GM12892 (cell line): ENCODE measurements at regions not wholly inside any gene's neighbourhood (a gene's known extent, or its start where the extent isn't known, plus 50 kb on each side); places are given as distances from the start of the nearest gene placed in this dataset.
A peak's percentile ranks its signal among the peaks of the same experiment; 100 is the strongest.

Experiments used
- DNase-seq: peaks from one replicate; pipeline ENCODE4 v3.0.0; 2011; ENCODE audit not compliant: insufficient read length
- FAIRE-seq: peaks from 2 replicates; lab custom pipeline; 2011; peaks lifted over from hg19 to GRCh38; lab: Jason Lieb, UNC
- POLR2A ChIP-seq: IDR thresholded peaks from 2 replicates; pipeline ENCODE4 v1.6.1; 2011; ENCODE audit warnings: low read depth, low read length, control low read depth
- POLR2AphosphoS5 ChIP-seq: IDR thresholded peaks from 2 replicates; pipeline ENCODE4 v1.6.1; 2011; ENCODE audit warnings: low read depth, low read length, control low read depth
- TAF1 ChIP-seq: IDR thresholded peaks from 2 replicates; pipeline ENCODE4 v1.6.1; 2011; ENCODE audit warnings: low read depth, mild to moderate bottlenecking, control low read depth, low read length, borderline replicate concordance

DNA sequence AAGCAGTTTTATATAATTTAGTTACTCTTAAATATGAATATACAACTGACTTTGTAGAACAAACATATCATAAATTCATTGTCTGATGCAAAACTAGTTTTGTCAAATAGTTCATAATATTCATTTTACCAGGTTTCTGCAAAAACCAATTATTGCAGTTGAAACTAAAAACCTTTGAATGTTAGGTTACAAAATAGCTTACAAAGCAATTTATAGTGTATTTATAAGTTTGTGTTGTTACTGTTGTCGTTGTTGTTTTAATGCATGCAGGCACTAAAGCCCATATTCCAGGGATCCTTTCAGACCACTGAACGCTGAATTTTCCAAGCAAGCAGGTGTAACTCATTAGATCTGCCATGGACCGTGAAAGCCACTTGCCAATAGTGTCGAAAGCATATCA is 427.6 kb downstream of the ZFHX3 start:
- DNase-seq = no peak
- no peak for FAIRE-seq
- TF ChIP-seq POLR2AphosphoS5 = no peak
- TF ChIP-seq TAF1 = no peak
- no peak for TF ChIP-seq POLR2A

DNA sequence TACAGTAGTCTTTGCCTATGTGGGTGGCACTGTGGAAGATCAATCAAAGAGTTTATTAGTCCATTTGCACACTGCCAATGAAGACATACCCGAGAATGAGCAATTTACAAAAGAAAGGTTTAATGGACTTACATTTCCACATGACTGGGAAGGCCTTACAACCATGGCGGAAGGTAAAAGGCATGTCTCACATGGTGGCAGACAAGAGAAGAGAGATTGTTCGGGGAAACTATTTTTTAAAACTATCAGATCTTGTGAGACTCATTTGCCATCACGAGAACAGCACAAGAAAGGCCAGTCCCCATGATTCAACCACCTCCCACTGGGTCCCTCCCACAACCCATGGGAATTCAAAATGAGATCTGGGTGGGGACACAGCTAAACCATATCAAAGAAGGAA is 432.1 kb downstream of the ZFHX3 start:
- no peak for DNase-seq
- TF ChIP-seq POLR2AphosphoS5 (no peak), POLR2A (no peak), TAF1 (no peak)
- no peak for FAIRE-seq

DNA sequence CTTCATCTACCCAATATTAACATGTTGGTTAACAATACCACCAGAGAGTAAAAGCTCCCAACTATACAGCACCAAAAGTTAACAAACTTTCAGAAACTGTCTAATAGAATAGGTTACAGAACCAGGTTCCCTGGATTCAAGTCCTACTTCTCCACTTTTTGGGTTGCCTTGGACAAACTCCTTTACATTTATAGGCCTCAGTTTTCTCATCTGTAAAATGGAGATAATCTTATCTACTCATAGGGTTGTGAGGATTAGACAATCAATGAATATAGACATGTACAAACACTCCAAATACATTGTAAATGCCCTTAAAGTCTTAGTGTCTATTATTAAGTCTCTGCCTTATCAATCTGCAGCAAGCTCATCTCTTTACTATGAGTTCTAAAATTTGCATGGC is 435.2 kb downstream of the ZFHX3 start:
- no peak for TF ChIP-seq TAF1
- DNase-seq = no peak
- no peak for FAIRE-seq

DNA sequence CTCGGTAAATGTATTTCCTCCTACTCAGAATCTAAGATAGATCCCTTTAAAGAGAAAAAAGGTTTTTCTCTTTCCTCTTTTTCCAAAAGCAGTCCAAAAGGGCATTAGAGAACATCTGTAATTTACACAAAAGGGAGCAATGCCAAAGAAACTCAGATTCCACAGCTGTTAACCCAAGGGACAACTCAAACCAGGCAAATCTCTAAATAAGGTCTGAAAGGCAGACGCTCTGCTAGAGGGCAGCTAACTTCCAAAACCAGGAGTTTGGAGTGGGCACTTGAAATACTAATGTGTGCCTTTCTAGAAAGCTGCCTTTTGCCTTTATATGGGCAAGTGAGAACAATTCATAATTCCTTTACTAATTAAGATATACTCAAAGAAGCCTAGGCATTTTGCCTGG is 435.7 kb downstream of the ZFHX3 start:
- FAIRE-seq (no peak), DNase-seq (no peak)
- TF ChIP-seq TAF1 (no peak), POLR2A (no peak), POLR2AphosphoS5 (no peak)

DNA sequence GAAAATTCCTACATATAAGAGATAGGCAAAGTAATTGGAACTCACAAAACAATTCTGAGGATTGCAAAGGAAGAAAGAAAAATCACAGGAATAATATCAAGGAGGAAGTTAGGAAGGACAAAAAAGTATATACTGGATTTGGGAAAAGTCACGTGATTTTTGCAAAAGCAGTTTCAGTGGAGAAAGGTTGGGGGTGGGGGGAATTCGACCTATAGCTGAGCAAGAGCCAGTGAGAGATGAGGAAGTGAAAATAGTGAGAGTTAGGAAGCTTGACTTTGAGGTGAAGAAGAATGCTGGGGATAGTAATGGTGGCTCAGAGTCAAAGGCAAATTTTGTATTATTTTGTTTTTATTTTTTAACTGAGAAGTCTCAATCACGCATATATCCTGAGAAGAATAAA is 438.0 kb upstream of the PMFBP1 start:
- DNase-seq = no peak
- no peak for TF ChIP-seq POLR2A
- TF ChIP-seq TAF1 = no peak
- TF ChIP-seq POLR2AphosphoS5 = no peak
- no peak for FAIRE-seq

DNA sequence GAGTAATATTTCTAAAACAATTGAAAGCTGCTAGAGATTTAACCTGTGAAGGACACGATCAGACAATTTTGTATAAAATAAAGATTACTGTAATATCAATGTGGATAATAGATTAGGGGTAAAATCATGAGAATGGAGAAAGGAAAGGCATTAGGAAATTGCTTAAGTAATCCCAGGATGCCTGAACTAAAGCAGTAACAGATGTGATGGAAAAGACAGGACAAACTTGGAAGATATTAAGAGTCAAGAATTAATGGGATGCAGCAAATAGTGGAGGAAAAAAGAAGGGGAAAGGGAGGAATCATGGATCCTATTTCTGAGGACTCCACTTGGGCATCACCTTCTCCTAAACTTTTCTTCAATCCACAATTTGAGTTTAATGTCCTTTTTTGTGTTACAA is 437.1 kb upstream of the PMFBP1 start:
- TF ChIP-seq POLR2A (no peak), POLR2AphosphoS5 (no peak), TAF1 (no peak)
- FAIRE-seq (no peak), DNase-seq (no peak)

DNA sequence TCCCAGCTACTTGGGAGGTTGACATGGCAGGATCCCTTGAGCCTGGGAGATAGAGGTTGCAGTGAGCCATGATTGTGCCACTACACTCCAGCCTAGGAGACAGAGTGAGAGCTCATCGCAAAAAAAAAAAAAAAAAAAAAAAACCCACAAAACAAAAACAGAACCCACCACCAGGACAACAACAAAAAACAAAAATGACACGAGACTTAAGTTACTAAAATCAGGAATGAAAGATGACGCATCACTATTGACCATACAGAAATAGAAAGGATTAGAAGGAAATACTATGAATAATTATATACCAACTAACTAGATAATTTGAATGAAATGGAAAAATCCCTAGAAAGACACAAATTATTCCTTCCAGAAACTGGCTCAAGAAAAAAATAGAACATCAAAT is 432.4 kb upstream of the PMFBP1 start:
- TF ChIP-seq TAF1 (no peak), POLR2A (no peak)
- FAIRE-seq (peak; percentile 5), DNase-seq (no peak)

DNA sequence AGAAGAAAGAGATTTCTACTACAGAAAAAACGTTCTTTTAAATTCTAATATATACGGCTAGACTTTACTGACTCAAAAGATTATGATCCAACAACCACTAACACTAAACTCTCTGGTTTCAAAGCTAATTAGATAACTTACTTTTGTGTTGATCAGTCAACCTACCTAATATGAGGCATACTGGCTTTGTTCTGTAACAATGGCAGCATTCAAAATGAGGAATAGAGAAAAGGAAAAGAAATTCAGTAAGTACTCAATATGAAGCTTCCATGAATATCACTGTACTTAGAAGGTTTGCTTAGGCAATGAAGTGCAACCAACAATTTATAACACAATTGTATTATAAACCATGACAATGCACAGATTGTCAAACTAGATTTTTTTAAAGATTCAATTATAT is 430.5 kb upstream of the PMFBP1 start:
- DNase-seq (no peak), FAIRE-seq (no peak)
- no peak for TF ChIP-seq TAF1
- TF ChIP-seq POLR2AphosphoS5 = no peak
- TF ChIP-seq POLR2A = no peak

DNA sequence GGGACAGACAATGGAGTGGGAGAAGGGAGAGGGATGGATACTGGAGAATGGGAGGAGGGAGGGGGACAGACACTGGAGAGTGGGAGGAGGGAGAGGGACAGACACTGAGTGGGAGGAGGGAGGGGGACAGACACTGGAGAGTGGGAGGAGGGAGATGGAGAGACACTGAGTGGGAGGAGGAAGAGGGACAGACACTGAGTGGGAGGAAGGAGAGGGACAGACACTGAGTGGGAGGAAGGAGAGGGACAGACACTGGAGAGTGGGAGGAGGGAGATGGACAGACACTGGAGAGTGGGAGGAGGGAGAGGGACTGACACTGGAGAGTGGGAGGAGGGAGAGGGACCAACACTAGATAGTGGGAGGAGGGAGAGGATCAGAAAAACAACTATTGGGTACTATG is 426.7 kb upstream of the PMFBP1 start:
- no peak for TF ChIP-seq TAF1
- no peak for TF ChIP-seq POLR2A
- TF ChIP-seq POLR2AphosphoS5 = no peak
- DNase-seq = no peak
- no peak for FAIRE-seq

DNA sequence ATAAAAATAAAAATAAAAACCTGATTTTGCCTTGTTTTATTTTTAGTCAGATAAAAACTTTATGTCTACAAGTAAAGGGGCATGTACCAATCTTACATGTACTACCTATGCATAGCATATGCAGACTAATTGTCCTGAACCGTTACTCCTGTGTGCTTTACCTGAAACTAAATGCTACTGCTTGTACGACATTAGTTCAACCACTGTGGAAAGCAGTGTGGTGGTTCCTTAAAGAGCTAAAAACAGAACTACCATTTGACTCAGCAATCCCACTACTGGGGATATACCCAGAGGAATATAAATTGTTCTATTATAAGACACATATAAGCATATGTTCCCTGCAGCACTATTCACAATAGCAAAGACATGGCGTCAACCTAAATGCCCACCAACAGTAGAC is 426.0 kb upstream of the PMFBP1 start:
- TF ChIP-seq TAF1 (no peak), POLR2AphosphoS5 (no peak), POLR2A (no peak)
- no peak for FAIRE-seq

DNA sequence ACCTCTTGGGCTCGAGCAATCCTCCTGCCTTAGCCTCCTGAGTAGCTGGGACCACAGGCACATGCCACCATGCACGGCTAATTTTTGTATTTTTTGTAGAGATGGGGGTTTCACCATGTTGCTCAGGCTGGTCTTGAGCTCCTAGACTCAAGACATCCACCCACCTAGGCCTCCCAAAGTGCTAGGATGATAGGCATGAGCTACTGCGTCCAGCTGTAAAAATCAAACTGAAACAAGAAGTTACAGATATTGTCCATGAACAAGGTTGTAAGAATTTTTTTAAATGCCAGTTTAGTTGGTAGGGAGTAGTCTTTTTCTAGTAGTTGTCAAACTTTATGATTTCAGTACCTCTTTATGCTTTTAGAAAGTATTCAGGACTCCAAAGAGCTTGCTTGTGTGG is 424.4 kb upstream of the PMFBP1 start:
- no peak for DNase-seq
- TF ChIP-seq POLR2A = no peak
- TF ChIP-seq TAF1 = no peak
- TF ChIP-seq POLR2AphosphoS5 = no peak
- FAIRE-seq = no peak

More for the DNA sequence above, 426.0 kb upstream of the PMFBP1 start:
- DNase-seq = no peak

DNA sequence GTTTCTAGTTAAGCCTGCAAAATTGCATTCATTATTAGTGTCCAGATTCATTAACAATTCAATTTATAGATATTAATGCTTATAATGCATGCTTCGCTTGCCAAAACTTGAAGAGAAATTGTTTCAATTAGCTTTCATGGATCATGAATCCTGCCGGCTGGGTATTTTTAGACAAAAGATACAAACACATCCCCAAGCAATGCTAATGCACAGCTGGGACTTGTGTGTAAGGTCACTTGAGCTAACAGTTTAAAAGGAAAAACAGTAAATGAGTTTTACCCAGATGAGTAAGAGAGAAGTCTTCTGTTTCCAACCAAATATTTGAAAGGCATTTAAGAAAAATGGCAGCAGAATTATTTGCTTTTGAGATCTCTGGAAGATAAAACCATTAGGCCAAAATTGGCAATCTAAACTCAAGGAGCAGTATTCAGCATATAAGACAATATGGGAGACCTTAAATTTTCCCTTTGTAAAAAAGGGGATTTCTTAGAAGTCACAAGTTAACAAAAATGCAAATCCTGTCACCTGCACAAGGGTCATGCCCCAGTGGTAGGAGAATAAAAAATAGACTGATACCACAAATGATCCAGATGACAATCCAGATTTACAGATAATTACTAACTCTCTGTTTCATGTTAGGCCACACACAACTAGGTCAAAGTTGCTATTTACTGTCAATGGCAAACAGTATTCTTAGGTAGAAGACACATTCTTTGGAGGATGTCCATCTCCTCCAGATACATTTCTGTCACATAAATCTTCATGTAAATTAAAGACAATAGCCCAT is 418.4 kb upstream of the PMFBP1 start:
- DNase-seq (no peak), FAIRE-seq (peak; percentile 70)
- no peak for TF ChIP-seq POLR2AphosphoS5
- no peak for TF ChIP-seq POLR2A
- TF ChIP-seq TAF1 = no peak
